ENCODE measurements at regions not wholly inside any gene's neighbourhood (a gene's known extent, or its start where the extent isn't known, plus 50 kb on each side); places are given as distances from the start of the nearest gene placed in this dataset.
A peak's percentile ranks its signal among the peaks of the same experiment; 100 is the strongest.

- Histone ChIP-seq H3F3A (replicated peaks; ENCODE audit: insufficient read depth) (no peaks in the 10 kb centered on the region), H3K27me3 (ENCODE audit: insufficient read depth) (no peaks in the 10 kb centered on the region), H3K4me1 (ENCODE audit: control insufficient read depth in 1 of 2, insufficient read depth in 2 of 2, low read depth in 1 of 2, low read length in 1 of 2) (no peaks in the 10 kb centered on the region), H3K9ac (no peak overlapping the region), H3K36me3 (replicated peaks in 1 of 2; ENCODE audit: control insufficient read depth in 1 of 2, insufficient read depth in 2 of 2, low read length in 1 of 2) (no peaks in the 10 kb centered on the region), H3K9me2 (no peaks in the 10 kb centered on the region), H3K4me2 (no peak overlapping the region), H2AFZ (ENCODE audit: low read depth) (no peak overlapping the region), H3K9me3 (peaks cover 18% of the 10 kb centered on the region), H4K20me1 (ENCODE audit: insufficient read depth) (no peaks in the 10 kb centered on the region), H3K4me3 (ENCODE audit: low read depth in 2 of 2, low read length in 1 of 2) (peak overlapping the region in 1 of 2 experiments; percentile 1; a peak in 1 of 4 replicates), H3K27ac (ENCODE audit: low read depth in 2 of 2, low read length in 1 of 2) (no peak overlapping the region), H3K79me2 (ENCODE audit: insufficient read depth) (no peaks in the 10 kb centered on the region)
- DNase-seq, result peak; percentile 58
- TF ChIP-seq CHD2 (IDR thresholded peaks at IDR 0.05; ENCODE audit: low read length, partially characterized antibody) (no peak), CTCF (IDR thresholded peaks at IDR 0.05) (peak; percentile 72), RAD21 (IDR thresholded peaks at IDR 0.05; ENCODE audit: low read length) (peak; percentile 83), NRF1 (IDR thresholded peaks at IDR 0.05; ENCODE audit: low read depth, low read length) (no peak), FOXJ3 (CRISPR knock-in tag; IDR thresholded peaks at IDR 0.05) (no peak), SMC3 (IDR thresholded peaks at IDR 0.05; ENCODE audit: low read depth, low read length) (peak; percentile 54)
- ChIA-PET POLR2A (no interaction called here), CTCF (interaction anchor here (0.6 to 4.1 kb wide), 26 partner anchors 9 to 236 kb away, joined by 3 to 74 read pairs (median 4); partner anchors contain the start of gene MGAT5B)
- 58% methylated on average over 7 of the region's 7 CpGs for WGBS (ENCODE audit: low lambda C conversion rate)
Measured at GRCh38 chr17:77011173-77012011, 129.4 kb upstream of the SEC14L1 start.

DNA sequence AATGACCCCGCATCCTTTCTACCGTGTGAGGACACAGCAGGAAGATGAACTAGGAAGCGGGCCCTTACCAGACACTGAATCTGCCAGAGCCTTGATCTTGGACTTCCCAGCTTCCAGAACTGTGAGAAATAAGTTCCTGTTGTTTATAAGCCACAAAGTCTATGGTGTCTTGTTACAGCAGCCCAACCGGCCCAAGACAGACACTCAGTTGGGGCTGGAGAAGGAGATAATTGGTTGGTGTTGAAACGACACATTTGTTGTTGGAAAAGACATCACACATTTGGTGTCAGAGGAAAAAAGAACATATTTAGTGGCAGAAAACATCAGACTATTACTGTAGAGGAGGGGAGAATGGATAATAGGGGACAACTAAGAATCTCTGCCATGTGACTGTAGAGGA lies 122.3 kb upstream of the SEC14L1 start:
- no peaks in the 10 kb centered on the region for H3K79me2 ChIP-seq (ENCODE audit: insufficient read depth)
- DNase-seq, result no peak
- no peak overlapping the region for H3K4me3 ChIP-seq (ENCODE audit: low read depth in 2 of 2, low read length in 1 of 2)
- no peaks in the 10 kb centered on the region for H3F3A ChIP-seq (replicated peaks; ENCODE audit: insufficient read depth)
- no peaks in the 10 kb centered on the region for H3K4me1 ChIP-seq (ENCODE audit: control insufficient read depth in 1 of 2, insufficient read depth in 2 of 2, low read depth in 1 of 2, low read length in 1 of 2)
- H3K9me3 ChIP-seq, result no peaks in the 10 kb centered on the region
- H3K4me2 ChIP-seq, result no peak overlapping the region
- H3K27ac ChIP-seq (ENCODE audit: low read depth in 2 of 2, low read length in 1 of 2), result no peak overlapping the region
- CTCF ChIA-PET, result interaction anchor here (2.1 to 12.0 kb wide), 2 partner anchors 38 to 150 kb away, joined by 11 to 88 read pairs; partner anchors contain the start of gene MGAT5B
- H4K20me1 ChIP-seq (ENCODE audit: insufficient read depth), result no peaks in the 10 kb centered on the region
- no peak overlapping the region for H3K9ac ChIP-seq
- no peaks in the 10 kb centered on the region; the same call in 1 of the 2 replicates for H3K27me3 ChIP-seq (ENCODE audit: insufficient read depth)
- WGBS (ENCODE audit: low lambda C conversion rate), result 79% methylated on average over 5 of the region's 5 CpGs
- H3K36me3 ChIP-seq (replicated peaks in 1 of 2; ENCODE audit: control insufficient read depth in 1 of 2, insufficient read depth in 2 of 2, low read length in 1 of 2), result no peaks in the 10 kb centered on the region
- H2AFZ ChIP-seq (ENCODE audit: low read depth), result no peak overlapping the region
- no peaks in the 10 kb centered on the region for H3K9me2 ChIP-seq
- POLR2A ChIA-PET, result no interaction called here
- TF ChIP-seq YY1 (IDR thresholded peaks at IDR 0.05; ENCODE audit: low read depth), result no peak
- no peak for TF ChIP-seq GATA2 (CRISPR knock-in tag; IDR thresholded peaks at IDR 0.05)
- TF ChIP-seq SMC3 (IDR thresholded peaks at IDR 0.05; ENCODE audit: low read depth, low read length), result no peak
- no peak for TF ChIP-seq POLR2AphosphoS5 (IDR thresholded peaks at IDR 0.05; ENCODE audit: low read depth, low read length)
- TF ChIP-seq, protein P1, sequence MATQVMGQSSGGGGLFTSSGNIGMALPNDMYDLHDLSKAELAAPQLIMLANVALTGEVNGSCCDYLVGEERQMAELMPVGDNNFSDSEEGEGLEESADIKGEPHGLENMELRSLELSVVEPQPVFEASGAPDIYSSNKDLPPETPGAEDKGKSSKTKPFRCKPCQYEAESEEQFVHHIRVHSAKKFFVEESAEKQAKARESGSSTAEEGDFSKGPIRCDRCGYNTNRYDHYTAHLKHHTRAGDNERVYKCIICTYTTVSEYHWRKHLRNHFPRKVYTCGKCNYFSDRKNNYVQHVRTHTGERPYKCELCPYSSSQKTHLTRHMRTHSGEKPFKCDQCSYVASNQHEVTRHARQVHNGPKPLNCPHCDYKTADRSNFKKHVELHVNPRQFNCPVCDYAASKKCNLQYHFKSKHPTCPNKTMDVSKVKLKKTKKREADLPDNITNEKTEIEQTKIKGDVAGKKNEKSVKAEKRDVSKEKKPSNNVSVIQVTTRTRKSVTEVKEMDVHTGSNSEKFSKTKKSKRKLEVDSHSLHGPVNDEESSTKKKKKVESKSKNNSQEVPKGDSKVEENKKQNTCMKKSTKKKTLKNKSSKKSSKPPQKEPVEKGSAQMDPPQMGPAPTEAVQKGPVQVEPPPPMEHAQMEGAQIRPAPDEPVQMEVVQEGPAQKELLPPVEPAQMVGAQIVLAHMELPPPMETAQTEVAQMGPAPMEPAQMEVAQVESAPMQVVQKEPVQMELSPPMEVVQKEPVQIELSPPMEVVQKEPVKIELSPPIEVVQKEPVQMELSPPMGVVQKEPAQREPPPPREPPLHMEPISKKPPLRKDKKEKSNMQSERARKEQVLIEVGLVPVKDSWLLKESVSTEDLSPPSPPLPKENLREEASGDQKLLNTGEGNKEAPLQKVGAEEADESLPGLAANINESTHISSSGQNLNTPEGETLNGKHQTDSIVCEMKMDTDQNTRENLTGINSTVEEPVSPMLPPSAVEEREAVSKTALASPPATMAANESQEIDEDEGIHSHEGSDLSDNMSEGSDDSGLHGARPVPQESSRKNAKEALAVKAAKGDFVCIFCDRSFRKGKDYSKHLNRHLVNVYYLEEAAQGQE (IDR thresholded peaks at IDR 0.05; ENCODE audit: low read depth, low read length), result no peak
- TF ChIP-seq RAD21 (IDR thresholded peaks at IDR 0.05; ENCODE audit: low read length), result no peak
- TF ChIP-seq, protein P2, sequence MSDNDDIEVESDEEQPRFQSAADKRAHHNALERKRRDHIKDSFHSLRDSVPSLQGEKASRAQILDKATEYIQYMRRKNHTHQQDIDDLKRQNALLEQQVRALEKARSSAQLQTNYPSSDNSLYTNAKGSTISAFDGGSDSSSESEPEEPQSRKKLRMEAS (IDR thresholded peaks at IDR 0.05; ENCODE audit: low read depth), result no peak
- no peak for TF ChIP-seq MEF2A (IDR thresholded peaks at IDR 0.05; ENCODE audit: borderline replicate concordance, low read depth)
- TF ChIP-seq SIN3A (IDR thresholded peaks at IDR 0.05; ENCODE audit: borderline replicate concordance, low read depth, low read length), result no peak
- TF ChIP-seq, protein P3, sequence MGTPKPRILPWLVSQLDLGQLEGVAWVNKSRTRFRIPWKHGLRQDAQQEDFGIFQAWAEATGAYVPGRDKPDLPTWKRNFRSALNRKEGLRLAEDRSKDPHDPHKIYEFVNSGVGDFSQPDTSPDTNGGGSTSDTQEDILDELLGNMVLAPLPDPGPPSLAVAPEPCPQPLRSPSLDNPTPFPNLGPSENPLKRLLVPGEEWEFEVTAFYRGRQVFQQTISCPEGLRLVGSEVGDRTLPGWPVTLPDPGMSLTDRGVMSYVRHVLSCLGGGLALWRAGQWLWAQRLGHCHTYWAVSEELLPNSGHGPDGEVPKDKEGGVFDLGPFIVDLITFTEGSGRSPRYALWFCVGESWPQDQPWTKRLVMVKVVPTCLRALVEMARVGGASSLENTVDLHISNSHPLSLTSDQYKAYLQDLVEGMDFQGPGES (IDR thresholded peaks at IDR 0.05; ENCODE audit: low read depth, low read length), result no peak
- TF ChIP-seq EZH2phosphoT487 (IDR thresholded peaks at IDR 0.05; ENCODE audit: borderline replicate concordance, low read depth), result no peak
- no peak for TF ChIP-seq RCOR1 (IDR thresholded peaks at IDR 0.05; ENCODE audit: low read length)
- TF ChIP-seq, protein P4, sequence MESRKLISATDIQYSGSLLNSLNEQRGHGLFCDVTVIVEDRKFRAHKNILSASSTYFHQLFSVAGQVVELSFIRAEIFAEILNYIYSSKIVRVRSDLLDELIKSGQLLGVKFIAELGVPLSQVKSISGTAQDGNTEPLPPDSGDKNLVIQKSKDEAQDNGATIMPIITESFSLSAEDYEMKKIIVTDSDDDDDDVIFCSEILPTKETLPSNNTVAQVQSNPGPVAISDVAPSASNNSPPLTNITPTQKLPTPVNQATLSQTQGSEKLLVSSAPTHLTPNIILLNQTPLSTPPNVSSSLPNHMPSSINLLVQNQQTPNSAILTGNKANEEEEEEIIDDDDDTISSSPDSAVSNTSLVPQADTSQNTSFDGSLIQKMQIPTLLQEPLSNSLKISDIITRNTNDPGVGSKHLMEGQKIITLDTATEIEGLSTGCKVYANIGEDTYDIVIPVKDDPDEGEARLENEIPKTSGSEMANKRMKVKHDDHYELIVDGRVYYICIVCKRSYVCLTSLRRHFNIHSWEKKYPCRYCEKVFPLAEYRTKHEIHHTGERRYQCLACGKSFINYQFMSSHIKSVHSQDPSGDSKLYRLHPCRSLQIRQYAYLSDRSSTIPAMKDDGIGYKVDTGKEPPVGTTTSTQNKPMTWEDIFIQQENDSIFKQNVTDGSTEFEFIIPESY (IDR thresholded peaks at IDR 0.05; ENCODE audit: borderline replicate concordance, low read depth), result no peak
